ENCODE measurements at regions not wholly inside any gene's neighbourhood (a gene's known extent, or its start where the extent isn't known, plus 50 kb on each side); places are given as distances from the start of the nearest gene placed in this dataset.

DNA sequence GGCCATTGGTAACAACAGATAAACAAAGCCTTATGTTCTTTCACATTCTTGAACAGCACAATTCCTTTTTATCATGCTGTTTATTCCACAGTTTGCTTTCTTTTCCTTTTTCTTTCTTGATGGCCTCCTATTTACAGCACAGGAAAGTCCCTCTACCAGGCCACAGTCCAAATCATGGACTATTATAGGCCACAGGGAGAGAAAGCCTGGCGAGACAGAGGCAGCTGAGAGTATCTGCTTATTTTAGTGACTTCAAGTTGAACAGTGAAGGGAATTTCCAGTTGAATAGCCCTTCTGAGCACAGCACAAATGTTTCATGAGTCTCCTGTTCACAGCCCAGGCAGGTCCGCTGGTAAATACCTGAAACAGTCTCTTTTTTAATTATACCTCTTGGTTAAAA, 263.7 kb upstream of the ARID1B start:
- DNase-seq (ENCODE audit: low spot score), result no peak

DNA sequence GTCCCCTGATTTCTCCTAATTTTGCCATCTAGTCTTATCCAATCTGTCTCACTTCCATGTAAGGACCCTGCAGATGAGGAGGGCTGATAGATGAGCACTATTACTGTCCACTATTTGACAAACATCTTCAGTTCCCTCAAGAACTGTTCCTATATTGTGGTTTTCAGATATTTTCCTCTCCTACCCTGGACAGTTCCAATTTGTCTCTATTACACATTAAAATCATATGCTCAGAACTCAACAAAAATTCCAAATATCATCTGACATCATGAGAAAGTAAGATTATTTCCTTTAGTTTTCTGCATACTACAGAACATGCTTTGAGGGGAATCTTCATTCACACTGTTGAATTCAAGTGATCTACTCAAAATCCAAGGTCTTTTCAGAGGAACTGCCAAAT, 265.6 kb upstream of the ARID1B start:
- no peak for DNase-seq (ENCODE audit: low spot score)

DNA sequence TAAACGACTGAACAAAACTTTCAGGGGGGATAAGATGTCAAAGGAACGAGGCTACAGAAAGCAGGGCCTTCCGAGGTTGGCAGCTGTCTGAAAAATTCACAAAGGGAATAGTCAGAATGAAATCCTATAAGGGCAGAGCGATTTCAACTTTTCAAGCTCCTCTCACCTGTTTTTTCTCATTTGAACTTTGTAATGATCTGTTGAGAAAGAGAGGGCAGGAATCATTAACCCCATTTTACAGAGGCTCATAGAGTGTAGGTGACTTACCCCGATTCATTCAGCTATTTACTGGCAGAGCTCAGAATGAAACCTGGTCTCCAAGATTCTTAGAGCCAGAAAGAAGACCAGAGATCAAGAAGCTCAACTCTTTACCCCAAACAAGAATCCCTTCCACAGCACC, 266.1 kb upstream of the ARID1B start:
- DNase-seq (ENCODE audit: low spot score), result no peak

DNA sequence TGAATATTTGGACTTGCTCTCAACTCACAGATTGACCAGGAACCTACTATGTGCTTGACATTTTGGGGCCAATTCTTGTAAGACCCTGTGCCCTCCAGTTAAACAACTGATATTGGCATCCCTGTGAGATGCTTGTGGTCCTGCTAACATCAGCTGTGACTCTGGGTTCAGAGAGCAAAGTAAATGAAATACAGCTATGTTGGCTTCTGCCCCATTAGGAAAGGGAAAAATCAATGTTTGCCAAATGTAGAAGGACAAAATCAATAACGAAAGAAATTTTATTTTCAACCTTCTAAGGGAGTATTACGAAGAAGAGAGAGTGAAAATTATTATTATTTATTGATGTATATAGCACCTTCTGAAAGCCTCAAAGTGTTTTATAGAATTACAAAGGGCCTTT, 266.9 kb upstream of the ARID1B start:
- no peak for DNase-seq (ENCODE audit: low spot score)

DNA sequence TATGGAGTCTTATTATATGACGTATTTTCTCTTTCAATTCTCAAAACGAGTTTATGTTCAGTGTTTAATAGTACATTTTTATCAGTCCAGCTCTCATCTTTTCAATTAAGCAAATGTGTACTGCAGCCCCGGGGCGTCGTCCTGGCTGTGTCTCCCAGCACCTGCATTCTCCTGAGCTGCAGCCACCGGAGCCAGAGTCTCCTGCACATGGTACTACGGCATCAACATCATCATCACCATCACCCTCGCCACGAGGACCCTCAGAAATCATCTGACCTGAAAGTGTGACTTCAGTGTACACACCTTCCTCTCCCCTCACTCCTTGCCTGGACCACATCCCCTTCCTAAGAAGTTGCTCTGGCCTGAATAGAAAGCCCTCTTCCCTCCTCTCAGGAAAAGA, 267.7 kb upstream of the ARID1B start:
- no peak for DNase-seq (ENCODE audit: low spot score)

DNA sequence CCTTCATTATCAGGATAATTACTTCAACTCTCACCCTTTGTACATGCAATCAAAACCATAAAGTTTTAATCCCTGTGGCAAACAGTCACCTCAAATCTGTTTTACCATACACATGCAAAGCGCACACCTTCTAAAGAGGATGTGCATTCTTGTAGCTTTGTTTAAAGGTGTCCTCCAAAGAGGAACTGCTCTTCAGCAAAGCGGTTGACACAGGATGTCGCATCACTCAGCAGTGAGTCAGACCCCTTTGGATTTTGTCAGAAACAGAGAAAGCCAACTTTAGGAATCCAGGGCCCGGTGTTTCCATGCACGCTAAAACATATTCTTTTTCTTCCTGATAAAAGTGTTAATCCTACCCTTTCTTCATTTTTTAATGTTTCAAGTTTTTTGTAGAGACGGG, 268.3 kb upstream of the ARID1B start:
- no peak for DNase-seq (ENCODE audit: low spot score)

DNA sequence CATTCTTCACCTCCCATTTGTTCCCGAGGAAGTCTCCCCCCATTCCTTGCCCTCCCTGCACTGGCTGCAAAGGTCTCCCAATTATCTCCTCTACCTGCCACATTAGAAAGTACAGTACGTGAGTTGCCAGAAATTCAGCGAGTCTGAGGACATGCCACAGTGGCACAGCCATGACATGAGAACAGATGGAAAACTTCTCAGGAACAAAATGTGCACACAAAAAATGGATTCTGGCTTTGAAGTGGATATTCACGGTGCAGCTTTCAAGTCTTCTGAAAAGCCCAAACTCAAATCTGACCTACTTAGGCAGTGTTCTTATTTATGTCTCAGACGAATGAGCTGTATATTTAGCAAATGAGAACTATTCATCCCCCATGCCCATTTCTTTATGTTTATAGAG, 269.1 kb upstream of the ARID1B start:
- DNase-seq (ENCODE audit: low spot score), result no peak

DNA sequence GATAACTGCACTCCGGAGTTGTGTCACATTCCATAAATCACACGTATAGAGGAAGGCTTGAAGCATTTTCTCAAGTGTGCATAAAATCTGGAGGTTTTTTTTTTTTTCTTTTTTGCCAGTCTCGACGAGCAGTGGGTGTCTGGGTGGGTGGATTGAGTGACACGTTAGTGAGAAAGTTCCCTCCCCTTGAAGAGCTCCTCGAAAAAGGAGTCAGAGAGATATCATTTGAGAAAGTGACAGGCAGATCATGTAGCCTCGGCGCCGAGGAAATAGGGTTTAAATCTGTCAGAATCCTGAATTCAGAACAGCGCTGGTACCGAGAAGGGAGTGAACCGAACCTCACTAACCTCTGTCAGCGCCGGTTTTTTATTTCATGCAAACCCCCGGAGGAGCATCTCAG, 269.5 kb upstream of the ARID1B start:
- DNase-seq (ENCODE audit: low spot score), result no peak

DNA sequence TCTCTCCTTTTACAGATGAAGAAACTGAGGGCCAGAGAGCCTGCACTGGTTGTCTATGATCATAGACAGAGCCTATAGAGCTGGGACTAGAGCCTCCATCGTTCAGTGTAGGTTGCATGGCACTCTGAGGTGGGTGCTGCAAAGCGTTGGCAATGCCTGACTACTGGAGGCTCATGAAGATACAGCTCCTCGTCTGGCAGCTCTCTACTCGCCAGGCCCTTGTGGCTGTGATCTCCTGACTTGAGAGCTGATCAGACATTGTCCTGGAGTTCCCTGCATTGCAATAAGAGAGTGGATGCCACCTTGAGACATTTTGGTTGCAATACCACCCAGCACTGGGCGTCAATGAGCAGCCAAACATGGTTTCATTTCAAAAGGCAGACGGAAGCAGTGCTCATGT, 270.1 kb upstream of the ARID1B start:
- no peak for DNase-seq (ENCODE audit: low spot score)

DNA sequence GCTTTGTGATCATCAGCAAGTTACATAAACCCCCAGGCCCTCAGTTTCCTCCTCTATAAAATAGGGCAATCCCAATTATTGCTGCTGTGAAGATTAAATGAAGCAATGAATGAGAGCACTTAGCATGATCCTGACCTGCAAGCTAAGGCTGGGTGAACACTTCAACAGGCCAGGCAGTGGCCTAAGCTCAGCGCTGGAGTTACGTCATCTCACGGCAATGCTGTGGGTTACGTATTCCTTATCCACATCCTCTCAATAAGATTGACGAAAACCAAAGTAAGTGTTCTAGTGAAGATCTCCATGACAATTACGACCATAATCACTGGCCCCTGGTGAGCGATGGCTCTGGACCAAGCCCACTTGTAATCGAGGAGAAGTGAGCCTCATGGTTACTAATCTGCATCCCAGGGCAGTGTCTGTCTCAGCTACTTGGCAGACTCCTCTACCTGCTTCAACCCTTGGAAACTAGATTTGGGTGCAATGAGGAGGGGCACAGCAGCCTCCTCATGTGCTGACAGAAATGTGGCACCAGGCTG, 274.1 kb upstream of the ARID1B start:
- no peak for DNase-seq (ENCODE audit: low spot score)

DNA sequence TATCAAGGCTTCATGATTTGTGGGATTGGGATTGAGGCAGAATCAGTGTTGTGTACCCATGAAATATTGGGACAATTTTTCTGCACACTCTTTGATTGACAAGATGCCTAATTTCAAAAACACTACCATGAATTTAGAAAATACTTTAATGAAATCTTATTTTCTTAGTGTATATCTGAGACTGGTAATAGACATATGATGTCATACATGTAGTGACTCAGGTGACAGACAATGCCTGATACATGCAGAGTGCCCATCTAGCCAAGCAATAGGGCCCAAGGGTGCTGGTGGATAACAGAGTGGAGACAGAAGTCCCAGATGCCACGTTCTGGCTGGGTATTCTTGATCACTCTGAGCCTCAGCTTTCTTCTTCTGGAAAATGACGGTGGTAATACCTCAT, 279.6 kb upstream of the ARID1B start:
- DNase-seq (ENCODE audit: low spot score), result no peak

DNA sequence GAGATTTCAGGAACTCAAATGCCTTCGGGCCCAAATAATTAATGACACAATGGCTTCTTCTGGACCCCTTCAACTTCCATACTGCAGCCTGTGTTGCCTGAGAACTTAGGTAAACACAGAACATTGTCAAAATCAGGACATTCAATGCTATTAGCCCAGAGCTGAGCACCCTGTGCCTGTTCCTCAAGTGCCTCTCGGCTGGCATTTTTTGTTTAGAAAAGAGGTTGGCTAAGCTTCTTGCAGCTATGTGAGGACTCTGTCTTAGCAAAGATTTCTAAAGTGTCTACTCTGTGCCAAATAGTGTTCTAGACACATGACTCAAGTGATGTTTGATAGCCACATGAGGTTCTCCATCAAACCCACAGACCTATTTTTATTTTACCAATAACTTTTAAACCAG, 289.3 kb upstream of the ARID1B start:
- no peak for DNase-seq (ENCODE audit: low spot score)

DNA sequence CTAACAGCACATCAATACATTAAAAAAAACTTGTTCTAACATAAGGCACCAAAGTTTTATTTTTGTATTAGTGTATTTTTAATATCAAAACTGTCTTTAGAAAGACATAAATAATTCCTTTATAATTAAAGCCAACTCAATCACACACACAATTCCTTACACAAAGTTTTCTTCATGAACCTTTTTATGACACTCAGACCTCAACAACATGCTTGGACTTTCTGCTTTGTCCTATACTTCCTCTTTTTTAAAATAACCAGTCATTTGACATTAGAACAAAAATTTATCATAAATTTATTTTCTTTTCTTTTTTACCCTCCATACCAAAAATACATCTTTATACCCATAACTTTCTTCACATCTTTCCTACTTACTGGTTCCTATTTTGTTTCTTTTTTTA, 292.0 kb upstream of the ARID1B start:
- DNase-seq (ENCODE audit: low spot score), result no peak

DNA sequence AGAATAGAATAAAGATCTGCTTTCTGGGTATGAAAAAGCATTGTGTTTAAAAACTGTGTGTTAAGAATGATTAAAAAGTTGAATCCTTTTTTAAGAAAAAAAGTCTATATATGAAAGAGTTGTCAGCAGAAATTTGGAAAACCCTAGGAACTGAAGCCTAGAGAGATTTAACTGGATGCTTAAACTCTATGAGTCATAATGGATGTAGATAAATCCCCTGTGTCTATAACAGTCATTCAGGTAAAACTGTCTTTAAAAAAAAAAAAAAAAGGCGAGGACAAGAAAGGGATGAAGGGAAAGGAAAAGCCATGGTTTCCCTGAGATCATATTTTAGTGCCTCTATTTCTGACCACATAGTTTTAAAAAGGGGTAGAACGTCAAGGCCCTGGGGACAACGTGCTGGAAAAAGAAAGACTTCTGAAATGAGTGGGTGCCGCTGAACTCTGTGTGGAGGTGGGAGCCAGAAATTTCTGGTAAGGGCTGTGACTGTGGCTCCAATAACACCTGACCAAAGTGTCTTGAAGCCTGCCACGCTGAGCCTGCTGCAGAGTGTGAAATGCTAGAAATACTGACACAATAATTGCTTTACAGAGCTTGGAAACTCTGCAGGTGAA, 302.6 kb upstream of the ARID1B start:
- no peak for DNase-seq (ENCODE audit: low spot score)

DNA sequence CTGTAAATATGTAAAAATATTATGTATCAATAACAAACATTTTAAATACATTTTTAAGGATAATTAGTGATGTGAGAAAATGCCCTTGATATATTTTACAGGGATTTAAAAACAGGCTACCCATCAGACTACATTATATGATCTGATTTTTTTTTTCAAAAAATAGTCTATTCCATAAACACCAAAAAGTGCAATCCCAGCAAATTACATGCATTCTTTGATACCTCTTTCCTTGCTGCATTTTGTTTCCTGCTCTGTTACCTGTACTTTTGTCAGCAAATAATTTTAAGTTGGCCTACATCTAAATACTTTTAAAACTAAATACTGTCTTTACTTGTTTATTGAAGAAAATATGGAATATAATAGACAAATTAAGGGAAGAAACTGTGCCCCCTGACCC, 306.2 kb upstream of the ARID1B start:
- DNase-seq (ENCODE audit: low spot score), result no peak

DNA sequence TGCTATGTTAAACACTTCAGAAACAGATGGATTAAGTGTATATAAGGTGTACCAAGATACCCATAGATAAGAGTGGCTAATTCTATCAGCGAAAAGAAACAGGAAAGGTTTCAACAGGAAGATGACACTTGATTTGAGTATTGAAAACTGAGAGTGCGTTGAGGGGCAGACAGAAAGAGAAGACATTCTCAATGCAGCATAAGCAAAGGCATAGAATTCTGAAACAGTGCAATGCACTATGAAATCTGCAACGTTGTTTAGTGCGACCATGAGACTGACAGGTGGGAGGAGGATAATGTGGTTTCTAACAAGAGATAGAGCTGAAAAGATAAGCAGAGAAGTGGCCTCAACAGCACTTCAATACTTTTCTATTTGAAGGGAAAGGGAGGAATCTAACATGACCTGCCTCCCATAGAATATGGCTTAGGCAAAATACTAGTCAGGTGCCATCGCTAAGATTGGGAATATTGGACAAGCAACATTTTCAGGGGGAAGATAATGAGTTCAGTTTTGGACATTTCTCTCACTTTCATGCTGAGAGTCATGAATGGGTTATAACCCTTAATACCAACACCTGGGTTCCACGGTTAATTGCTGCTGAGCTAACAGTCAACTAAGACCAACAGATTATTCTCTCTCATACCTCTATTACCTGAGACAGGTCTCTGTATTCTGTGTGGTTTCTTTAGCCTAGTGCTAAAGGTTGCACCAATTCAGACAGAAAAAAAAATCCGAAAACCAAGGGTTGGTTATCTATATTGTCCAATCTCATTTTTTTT, 312.9 kb upstream of the ARID1B start:
- no peak for DNase-seq (ENCODE audit: low spot score)

DNA sequence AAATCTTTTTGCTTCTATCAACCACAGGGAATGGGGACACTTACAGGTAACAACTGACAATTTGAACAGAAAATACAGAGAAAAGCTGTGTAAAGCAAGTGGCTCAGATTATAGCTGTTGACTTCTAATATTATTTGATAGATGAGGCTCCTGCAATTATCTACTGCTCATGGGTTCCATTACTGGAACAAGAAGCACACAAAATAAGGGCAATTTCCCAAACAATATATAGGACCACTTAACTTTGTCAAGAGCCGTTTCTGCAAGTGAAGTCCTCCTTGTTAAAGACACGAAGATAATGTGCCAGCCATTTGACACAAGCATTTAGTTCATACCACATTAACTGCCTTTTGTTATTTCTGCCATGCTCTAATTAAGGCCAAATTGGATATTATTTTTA, 315.5 kb upstream of the ARID1B start:
- DNase-seq (ENCODE audit: low spot score), result no peak

DNA sequence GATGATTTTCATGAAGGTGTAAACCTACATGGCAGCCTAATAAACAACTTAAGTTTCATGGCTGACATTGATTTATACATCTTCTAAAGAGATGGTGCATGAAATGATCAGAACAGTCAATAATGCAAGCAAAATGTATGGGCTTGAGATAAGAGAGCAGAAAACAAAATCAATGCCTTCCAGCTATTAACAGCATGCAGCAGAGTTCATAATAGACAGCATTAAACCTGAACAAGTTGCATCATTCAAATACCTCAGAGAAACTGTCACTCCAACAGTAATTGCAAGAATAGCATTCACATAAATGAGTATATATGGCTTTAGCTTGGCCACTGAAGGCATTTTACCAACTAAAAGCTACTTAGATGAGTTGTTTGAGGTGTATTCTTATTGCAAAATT, 319.6 kb upstream of the ARID1B start:
- DNase-seq (ENCODE audit: low spot score), result no peak

DNA sequence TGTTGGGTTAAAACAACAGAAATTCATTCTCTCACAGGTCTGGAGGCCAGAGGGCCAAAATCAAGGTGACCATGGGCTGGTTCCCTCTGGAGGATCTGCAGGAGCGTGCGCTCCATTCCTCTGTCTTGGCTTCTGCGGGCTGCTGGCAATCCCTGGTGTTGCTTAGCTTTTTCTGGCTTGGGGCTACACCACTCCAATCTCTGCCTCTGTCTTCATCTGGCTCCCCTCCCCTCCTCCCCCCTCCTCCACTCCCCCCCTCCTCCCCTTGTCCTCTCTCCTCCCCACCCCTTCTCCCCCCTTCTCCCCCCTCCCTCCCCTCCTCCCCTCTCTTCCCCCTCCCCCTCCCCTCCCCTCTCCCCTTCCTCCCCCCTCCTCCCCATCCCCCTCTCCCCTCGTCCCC, 321.3 kb upstream of the ARID1B start:
- DNase-seq (ENCODE audit: low spot score), result no peak

DNA sequence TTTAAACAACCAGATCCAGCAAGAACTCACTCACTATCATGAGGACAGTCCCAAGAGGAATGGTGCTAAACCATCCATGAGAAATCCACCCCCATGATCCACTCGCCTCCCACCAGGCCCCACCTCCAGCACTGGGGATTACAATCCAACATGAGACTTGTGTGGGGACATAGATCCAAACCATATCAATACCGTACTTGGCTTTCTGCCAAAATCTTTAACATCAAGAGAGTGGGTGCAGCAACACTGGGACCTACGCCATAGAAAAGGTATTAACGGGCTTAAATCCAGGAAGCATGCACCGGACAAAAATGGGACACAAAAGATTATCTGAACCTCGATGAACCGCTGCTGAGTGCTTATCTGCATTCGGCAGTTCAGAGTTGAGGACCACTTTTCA, 322.3 kb upstream of the ARID1B start:
- no peak for DNase-seq (ENCODE audit: low spot score)

DNA sequence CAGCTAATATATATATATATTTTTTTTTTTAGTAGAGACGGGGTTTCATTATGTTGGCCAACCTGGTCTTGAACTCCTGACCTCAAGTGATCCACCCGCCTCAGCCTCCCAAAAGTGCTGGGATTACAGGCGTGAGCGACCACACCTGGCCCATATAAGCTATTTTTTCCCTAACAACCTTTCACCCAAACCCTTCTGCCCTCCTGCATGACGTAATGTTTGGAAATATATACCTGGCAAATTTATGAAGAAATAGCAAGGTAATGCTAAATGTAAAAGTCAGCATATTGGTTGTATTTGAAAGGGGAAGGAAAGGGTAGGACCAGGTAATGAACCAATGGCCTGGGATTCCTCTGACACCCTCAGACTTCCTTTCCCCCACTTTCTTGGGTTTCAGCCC, 325.5 kb upstream of the ARID1B start:
- DNase-seq (ENCODE audit: low spot score), result no peak

DNA sequence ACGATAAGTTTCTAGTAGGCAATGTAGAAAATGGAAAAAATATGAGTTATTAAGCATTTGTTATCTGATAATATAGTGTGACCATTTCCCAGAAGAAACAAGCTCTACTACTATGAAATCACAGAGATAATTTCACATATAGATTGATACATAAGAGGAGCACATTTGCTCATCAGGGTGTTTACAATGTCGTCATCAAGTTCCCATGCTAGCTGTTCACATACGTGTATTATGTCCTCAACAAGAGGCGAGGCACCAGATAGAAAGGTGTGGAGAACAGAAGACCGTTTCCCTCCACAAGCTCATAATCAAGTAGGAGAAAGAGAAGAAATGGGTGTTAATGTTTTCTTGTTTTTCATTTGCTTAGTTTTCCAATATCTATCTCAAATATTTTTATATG, 326.1 kb upstream of the ARID1B start:
- DNase-seq (ENCODE audit: low spot score), result no peak

DNA sequence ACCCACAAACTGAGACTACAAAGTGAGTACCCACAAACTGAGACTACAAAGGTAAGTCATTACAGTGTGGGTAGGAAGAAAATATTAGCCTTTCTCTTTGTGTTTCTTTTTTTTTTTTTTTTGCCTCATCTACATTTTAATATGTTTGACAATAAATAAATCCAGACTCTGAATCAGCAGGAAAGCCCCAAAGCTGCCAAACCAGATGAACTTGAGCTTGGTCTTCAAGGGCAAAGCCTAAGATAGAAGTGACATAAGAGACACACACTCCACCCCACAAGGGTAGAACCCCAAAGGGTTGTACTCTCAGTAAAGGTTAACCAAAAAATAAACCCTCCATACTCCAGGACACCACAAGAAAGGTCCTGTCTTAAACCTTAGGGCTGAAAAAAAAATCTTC, 326.8 kb upstream of the ARID1B start:
- DNase-seq (ENCODE audit: low spot score), result no peak

DNA sequence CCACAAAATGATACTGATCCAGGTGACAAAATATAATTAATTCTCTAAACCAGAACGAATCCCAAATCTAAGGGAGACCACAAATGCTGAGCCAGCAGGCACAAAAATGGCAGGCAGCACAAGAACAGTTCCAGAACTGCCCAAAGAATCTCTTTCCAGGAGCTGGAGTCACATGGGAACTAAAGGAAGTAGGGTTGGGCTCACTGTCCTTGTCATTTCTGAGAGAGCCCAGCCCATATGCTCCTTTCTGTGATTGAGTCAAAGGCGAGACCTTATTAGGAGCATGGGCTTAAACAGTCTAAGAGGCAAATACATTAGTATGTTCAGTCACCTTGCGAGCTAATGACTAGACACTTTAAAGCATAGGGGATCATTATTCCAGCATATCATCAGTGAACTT, 327.6 kb upstream of the ARID1B start:
- DNase-seq (ENCODE audit: low spot score), result no peak

Data from AG08396 (cell line).